NCI-H1436 treated with DMSO at 0.1 percent for 48 hours (cell line): ENCODE measurements at regions not wholly inside any gene's neighbourhood (a gene's known extent, or its start where the extent isn't known, plus 50 kb on each side); places are given as distances from the start of the nearest gene placed in this dataset.

Source experiments
- DNase-seq: peaks from one replicate; lab custom pipeline; 2025; lab: John Stamatoyannopoulos, UW

DNA sequence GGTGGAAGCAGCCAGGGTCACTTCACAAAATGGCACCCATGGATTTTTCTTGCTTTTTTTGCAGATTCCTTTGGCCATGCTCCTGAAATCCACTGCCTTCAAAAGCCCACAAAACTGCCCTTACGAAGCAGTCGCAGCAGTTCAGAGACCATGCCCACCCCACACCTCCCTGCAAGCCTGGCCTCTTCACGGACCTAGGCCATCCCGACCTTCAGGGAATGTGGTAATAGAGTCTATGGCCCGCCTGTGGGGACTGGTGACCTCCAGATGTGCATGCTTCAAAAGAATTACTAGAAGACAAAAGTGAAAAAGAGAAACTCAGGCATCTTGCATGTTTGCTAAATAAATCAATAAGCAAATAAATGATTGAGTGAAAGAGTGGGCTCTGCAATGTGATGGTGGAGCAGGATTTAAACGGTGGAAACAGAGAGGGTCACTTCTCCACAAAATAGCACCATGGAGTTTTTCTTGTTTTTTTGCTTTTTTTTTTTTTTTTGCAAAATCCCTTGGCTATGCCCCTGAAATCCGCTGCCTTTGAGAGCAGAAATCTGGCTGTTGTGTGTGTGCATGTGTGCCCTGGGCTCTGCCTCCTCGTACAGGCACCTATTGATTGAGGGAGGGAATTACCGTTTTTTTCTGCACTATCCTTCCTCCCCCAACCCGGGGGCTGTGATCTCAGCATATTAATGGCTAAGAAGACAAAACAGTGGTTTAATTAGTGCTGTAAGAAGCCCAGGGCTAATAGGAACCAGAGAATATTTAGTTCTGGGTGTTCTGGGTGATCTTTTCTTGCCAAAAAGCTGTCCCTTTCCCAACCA, 107.4 kb downstream of the PXDC1 start:
- DNase-seq: no peak

GRCh38 chr6:3640868-3641267, 110.6 kb downstream of the PXDC1 start:
- no peak for DNase-seq

GRCh38 chr6:3638662-3639061, 112.9 kb downstream of the PXDC1 start:
- DNase-seq: no peak

DNA sequence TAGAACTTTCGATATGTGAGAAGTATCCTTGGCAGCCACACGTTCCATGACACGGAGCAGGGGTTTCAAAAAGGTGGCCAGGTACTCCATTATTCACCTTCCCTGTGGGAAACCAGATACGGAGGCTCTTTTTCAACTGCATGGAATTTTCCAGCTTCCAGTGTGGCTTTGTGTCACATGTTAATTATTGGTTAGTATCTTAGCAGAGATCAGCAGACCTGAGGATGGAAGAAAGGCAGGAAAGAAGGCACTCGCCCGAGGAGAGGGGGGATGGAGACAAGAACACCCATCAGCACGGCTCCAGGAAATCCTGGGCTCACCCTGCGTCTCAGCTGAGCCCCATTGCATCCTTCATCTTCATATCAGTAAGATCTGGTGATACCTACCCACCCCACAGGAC, 115.5 kb downstream of the PXDC1 start:
- no peak for DNase-seq

DNA sequence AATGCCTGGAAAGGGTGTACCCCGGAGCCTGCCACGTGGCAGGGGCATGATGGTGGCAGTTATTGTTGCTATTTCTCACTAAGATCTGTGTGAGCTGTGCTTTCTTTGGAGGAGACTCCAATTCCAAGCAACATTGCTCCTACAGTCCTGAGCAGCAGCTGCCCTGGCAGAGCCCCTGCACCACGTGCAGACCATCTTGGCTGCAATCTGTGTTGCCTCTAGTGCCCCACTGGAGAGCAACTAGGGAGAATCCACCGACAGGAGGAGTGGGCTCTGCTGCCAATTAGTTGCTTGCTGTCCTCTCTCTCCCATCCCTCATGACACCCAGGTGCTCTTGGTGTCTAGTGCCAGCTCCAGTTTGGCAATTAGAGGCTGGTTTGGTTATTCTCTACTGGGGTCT, 116.0 kb downstream of the PXDC1 start:
- no peak for DNase-seq

GRCh38 chr6:3634280-3634816, 117.2 kb downstream of the PXDC1 start:
- no peak for DNase-seq

GRCh38 chr6:3633711-3634110, 117.8 kb downstream of the PXDC1 start:
- DNase-seq: no peak

- DNase-seq: no peak
These were observed 119.6 kb downstream of the PXDC1 start for GRCh38 chr6:3631877-3632276.

DNA sequence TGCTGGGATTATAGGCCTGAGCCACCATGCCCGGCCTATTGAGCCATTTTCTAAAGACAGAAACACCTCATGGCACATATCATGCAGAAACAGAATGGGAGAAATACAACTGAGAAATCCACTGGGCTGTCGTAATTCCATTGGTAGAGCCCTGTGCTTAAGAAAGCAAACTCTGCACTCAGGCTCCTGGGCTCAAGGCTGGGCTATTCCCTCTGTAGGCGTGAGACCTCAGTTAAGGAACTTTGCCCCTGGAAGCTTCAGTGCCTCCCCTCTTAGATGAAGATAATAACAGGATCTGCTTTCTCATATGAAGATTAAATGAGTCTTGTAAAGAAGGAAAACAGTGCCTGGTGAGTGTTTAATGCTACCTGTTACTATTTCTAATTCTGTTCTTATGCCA, 120.3 kb downstream of the PXDC1 start:
- DNase-seq: no peak

- DNase-seq: no peak
These were observed 121.2 kb downstream of the PXDC1 start for GRCh38 chr6:3630258-3630835.

GRCh38 chr6:3627956-3628835, 123.3 kb downstream of the PXDC1 start:
- no peak for DNase-seq

DNA sequence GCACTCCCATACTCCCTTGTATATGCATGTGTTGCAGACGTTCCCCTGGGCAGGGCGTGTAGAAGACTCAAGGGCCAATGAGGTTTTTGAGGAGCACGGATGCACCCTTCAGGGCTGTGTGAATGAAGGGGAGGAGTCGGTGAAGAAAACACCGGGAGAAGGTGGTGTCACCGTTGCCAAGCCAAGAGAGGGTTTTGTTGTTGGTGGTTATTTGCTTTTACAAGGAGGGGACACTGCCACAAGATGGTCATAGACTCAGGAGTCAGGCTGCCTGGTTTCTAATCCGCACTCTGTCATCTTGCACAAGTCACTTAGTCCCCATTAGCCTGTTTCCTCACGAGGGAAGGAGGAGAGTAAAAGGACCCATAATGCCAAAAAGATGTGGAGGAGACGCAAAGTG, 124.0 kb downstream of the PXDC1 start:
- DNase-seq: no peak

GRCh38 chr6:3625980-3626563, 125.4 kb downstream of the PXDC1 start:
- no peak for DNase-seq

DNA sequence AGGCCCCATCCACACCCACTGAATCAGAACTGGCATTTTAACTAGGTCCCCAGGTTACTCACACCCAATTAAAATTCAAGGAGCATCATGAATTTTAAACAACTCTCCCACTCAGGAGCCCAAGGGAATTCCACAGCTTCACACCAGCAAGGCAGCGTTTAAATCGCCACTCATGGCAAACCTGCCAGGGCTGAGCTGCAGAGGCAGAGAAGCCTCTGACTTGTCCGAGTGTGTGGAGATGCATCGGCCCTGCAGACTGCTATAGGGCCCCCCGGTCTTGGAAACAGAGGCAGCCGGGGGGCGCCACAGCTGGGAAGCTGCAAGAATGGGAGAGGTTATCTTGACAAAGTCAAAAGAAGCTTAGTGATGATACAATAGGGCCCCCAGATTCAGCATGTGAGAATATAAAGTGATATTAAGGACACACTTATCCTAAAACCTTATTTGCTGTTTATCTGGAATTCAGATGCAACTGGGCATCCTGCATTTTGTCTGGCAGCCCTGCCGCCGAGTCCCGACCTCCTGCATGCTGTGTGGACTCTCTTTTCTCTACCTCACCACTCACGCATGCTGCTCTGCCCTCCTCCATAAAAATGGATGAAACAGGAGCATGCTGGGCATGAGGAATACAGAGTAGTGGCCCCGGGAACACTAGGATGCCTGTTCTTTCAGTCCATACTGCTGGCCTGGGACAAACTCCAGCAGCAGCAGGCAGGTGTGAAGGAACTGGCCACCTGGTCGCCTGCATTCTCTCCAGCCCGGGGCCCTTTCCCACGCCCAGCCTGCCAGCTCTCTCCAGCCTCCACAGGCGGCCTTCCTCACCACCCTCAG, 126.1 kb downstream of the PXDC1 start:
- DNase-seq: no peak

- no peak for DNase-seq
These were observed 127.0 kb downstream of the PXDC1 start for GRCh38 chr6:3624250-3625136.

DNA sequence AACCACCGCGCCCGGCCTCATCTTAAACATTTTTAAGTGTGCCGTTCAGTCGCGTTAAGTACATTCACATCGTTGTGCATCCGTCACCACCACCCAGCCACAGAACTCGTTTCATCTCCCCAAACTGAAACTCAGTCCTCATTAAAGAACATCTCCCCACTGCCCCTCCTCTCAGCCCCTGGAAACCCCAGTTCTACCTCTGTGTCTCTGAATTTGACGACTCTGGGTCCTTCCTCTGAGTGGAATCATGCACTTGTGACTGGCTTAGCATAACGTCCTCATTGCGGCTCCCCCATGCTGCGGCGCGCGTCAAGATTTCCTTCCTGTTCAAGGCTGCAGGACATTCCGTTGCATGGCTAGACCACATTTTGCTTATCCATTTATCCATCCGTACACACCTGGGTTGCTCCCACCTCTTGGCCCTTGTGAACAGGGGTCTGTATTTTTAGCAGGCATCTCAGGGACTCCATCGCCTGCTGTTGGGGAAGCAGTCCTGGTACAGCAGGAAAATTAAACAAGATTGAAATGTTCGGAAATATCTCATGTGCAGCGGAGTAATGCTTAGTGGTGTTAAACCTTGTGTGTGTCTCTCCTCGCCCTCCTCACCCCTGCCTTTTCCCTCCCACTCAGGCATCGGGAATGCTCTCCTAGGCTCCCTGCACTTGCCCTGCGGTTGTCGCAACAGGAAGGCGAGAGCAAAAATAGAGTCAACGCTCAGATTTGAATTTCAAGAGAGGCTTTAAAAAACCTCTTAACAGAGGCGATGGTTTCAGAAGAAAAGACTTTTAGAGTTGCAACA, 127.9 kb downstream of the PXDC1 start:
- DNase-seq: no peak

- no peak for DNase-seq
These were observed 130.1 kb downstream of the PXDC1 start for GRCh38 chr6:3621411-3621810.

DNA sequence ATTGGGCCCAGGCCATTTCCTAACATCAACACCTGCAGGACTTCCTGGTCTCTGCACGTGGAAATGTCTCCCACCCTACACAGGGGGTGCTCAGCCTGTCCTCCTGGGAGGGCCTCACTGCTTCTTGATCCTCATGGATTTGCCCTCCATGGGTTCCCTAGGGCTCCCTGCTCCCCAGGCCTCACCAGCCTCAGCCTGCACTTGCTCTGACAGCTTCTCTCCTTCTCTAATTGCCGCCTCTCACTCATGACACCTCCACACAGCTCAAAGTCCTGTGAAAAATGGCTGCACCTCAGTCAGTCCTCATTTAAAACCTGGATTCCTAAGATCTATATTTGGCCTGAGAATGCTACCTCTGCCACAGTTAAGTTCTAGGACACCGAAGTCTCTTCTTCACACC, 130.6 kb downstream of the PXDC1 start:
- DNase-seq: no peak

- DNase-seq: no peak
These were observed 131.1 kb downstream of the PXDC1 start for GRCh38 chr6:3620389-3620788.
